Activated CD8-positive, alpha-beta T cell treated with anti-CD3 and anti-CD28 coated beads for 36 hours (primary cell): ENCODE measurements at regions not wholly inside any gene's neighbourhood (a gene's known extent, or its start where the extent isn't known, plus 50 kb on each side); places are given as distances from the start of the nearest gene placed in this dataset.

Source experiments
- ATAC-seq: fragments of 200-7000 bp; cut with Tn5 transposase; one replicate; pipeline ENCODE4 v1.10.0; 2021; ENCODE audit warnings: mild to moderate bottlenecking, moderate library complexity
- CTCF ChIA-PET: fragments of 350-600 bp; sonication (Branson Sonifier 250); formaldehyde crosslinking; loops from one replicate; lab custom pipeline; 2021; ENCODE audit warnings: antibody characterized with exemption; lab: Charles Lee
- POLR2A ChIA-PET: fragments of 350-600 bp; sonication (Branson Sonifier 250); formaldehyde crosslinking; loops from one replicate; lab custom pipeline; 2021; ENCODE audit warnings: antibody characterized with exemption; lab: Charles Lee
- DNase-seq: peaks from one replicate; pipeline ENCODE4 v3.0.0-alpha.2; 2020
- H3K27ac Mint-ChIP-seq: one replicate; pipeline ENCODE4 v1.8.0; 2021; ENCODE audit warnings: mild to moderate bottlenecking, mixed read lengths
- H3K27me3 Mint-ChIP-seq: one replicate; pipeline ENCODE4 v1.8.0; 2021; ENCODE audit warnings: mixed read lengths
- H3K36me3 Mint-ChIP-seq: one replicate; pipeline ENCODE4 v1.8.0; 2021; ENCODE audit warnings: low read depth, mixed read lengths
- H3K4me1 Mint-ChIP-seq: one replicate; pipeline ENCODE4 v1.8.0; 2021; ENCODE audit warnings: low read depth, mixed read lengths
- H3K4me3 Mint-ChIP-seq: one replicate; pipeline ENCODE4 v1.8.0; 2021; ENCODE audit warnings: mild to moderate bottlenecking, moderate library complexity, mixed read lengths
- H3K9me3 Mint-ChIP-seq: one replicate; pipeline ENCODE4 v1.8.0; 2021; ENCODE audit warnings: mixed read lengths
- CTCF ChIP-seq: fragments of 200-600 bp; IDR thresholded peaks from one replicate; pipeline ENCODE4 v1.8.0; 2022; ENCODE audit warnings: antibody characterized with exemption, mild to moderate bottlenecking
- intact Hi-C: fragments of 100-400 bp; cut with micrococcal nuclease; formaldehyde crosslinking; loops from one replicate; pipeline ENCODE4 v1.10.0; 2022

GRCh38 chr2:143835481-143835880 is 684.4 kb downstream of the ZEB2 start:
- CTCF ChIA-PET = no interaction called here
- no peaks in the 10 kb centered on the region for H3K36me3 Mint-ChIP-seq
- ATAC-seq = no peak
- no peak for TF ChIP-seq CTCF
- H3K4me1 Mint-ChIP-seq = no peaks in the 10 kb centered on the region
- H3K9me3 Mint-ChIP-seq = no peaks in the 10 kb centered on the region
- POLR2A ChIA-PET = interaction anchor here (0.7 kb wide), 1 partner anchor 99 kb away, joined by 3 read pairs; no protein-coding TSS in a partner anchor
- no peak overlapping the region for H3K27ac Mint-ChIP-seq
- intact Hi-C loops = no loop called here
- no peak for DNase-seq
- H3K27me3 Mint-ChIP-seq = no peaks in the 10 kb centered on the region
- H3K4me3 Mint-ChIP-seq = no peak overlapping the region

GRCh38 chr2:143833015-143833660 is 686.8 kb downstream of the ZEB2 start:
- CTCF ChIA-PET = no interaction called here

GRCh38 chr2:143830476-143830875 is 689.4 kb downstream of the ZEB2 start:
- no peak for TF ChIP-seq CTCF
- Mint-ChIP-seq H3K27me3 (no peaks in the 10 kb centered on the region), H3K4me1 (no peaks in the 10 kb centered on the region), H3K4me3 (no peak overlapping the region), H3K36me3 (no peaks in the 10 kb centered on the region), H3K27ac (no peak overlapping the region), H3K9me3 (no peaks in the 10 kb centered on the region)
- DNase-seq (no peak), ATAC-seq (no peak)
- ChIA-PET POLR2A (no interaction called here), CTCF (no interaction called here)
- intact Hi-C loops = no loop called here

More at GRCh38 chr2:143833015-143833660, 686.8 kb downstream of the ZEB2 start:
- TF ChIP-seq CTCF = no peak
- H3K36me3 Mint-ChIP-seq = no peaks in the 10 kb centered on the region
- ATAC-seq (no peak), DNase-seq (no peak)
- no peaks in the 10 kb centered on the region for H3K27me3 Mint-ChIP-seq
- no peaks in the 10 kb centered on the region for H3K9me3 Mint-ChIP-seq
- no peaks in the 10 kb centered on the region for H3K4me1 Mint-ChIP-seq
- H3K4me3 Mint-ChIP-seq = no peak overlapping the region
- intact Hi-C loops = no loop called here
- H3K27ac Mint-ChIP-seq = no peak overlapping the region
- POLR2A ChIA-PET = no interaction called here

GRCh38 chr2:143828763-143829537 is 691.0 kb downstream of the ZEB2 start:
- peaks cover 1% of the 10 kb centered on the region for H3K27me3 Mint-ChIP-seq
- no peak overlapping the region for H3K27ac Mint-ChIP-seq
- TF ChIP-seq CTCF = no peak
- POLR2A ChIA-PET = no interaction called here
- H3K9me3 Mint-ChIP-seq = no peaks in the 10 kb centered on the region
- no peaks in the 10 kb centered on the region for H3K4me1 Mint-ChIP-seq
- CTCF ChIA-PET = no interaction called here
- no peaks in the 10 kb centered on the region for H3K36me3 Mint-ChIP-seq
- intact Hi-C loops = no loop called here
- no peak overlapping the region for H3K4me3 Mint-ChIP-seq
- no peak for DNase-seq
- ATAC-seq = no peak

- Mint-ChIP-seq H3K36me3 (no peaks in the 10 kb centered on the region), H3K9me3 (no peaks in the 10 kb centered on the region)
These were observed 695.1 kb downstream of the ZEB2 start for GRCh38 chr2:143824791-143825190.

More at GRCh38 chr2:143824791-143825190, 695.1 kb downstream of the ZEB2 start:
- no peak for TF ChIP-seq CTCF
- intact Hi-C loops = no loop called here
- CTCF ChIA-PET = no interaction called here
- no peak for ATAC-seq
- Mint-ChIP-seq H3K4me1 (no peaks in the 10 kb centered on the region), H3K27me3 (peaks cover 3% of the 10 kb centered on the region), H3K27ac (no peak overlapping the region), H3K4me3 (no peak overlapping the region)
- DNase-seq = no peak
- POLR2A ChIA-PET = interaction anchor here (1.0 kb wide), 1 partner anchor 15 kb away, joined by 3 read pairs; no protein-coding TSS in a partner anchor
